HepG2 (cell line): ENCODE measurements at regions not wholly inside any gene's neighbourhood (a gene's known extent, or its start where the extent isn't known, plus 50 kb on each side); places are given as distances from the start of the nearest gene placed in this dataset.
A peak's percentile ranks its signal among the peaks of the same experiment; 100 is the strongest.

Experiments used
- ATF6 ChIP-seq: sonication (generic); formaldehyde crosslinking; conservative IDR thresholded peaks from 2 replicates; pipeline ENCODE4 v1.4.0; 2020; ENCODE audit warnings: missing genetic modification reagents
- CC2D1A ChIP-seq: sonication (generic); formaldehyde crosslinking; IDR thresholded peaks from 2 replicates; pipeline ENCODE4 v1.8.1; 2023; ENCODE audit warnings: mild to moderate bottlenecking, missing genetic modification reagents
- CSRNP1 ChIP-seq: sonication (generic); formaldehyde crosslinking; IDR thresholded peaks from 2 replicates; pipeline ENCODE4 v1.8.1; 2023; ENCODE audit warnings: mild to moderate bottlenecking, missing genetic modification reagents
- DPF2 ChIP-seq: sonication (generic); formaldehyde crosslinking; IDR thresholded peaks from 2 replicates; pipeline ENCODE4 v1.4.0; 2020; ENCODE audit warnings: mild to moderate bottlenecking, low read depth, missing genetic modification reagents, borderline replicate concordance
- FOXA3 ChIP-seq: IDR thresholded peaks from 2 replicates; pipeline ENCODE4 v1.6.1; 2016; ENCODE audit warnings: missing genetic modification reagents, missing compliant biosample characterization
- HHEX ChIP-seq: IDR thresholded peaks from 2 replicates; pipeline ENCODE4 v1.6.1; 2016; ENCODE audit warnings: control low read depth
- MED13 ChIP-seq: sonication (generic); formaldehyde crosslinking; IDR thresholded peaks from 2 replicates; pipeline ENCODE4 v1.5.0; 2020; ENCODE audit warnings: missing genetic modification reagents
- PREB ChIP-seq: sonication (generic); formaldehyde crosslinking; IDR thresholded peaks from 2 replicates; pipeline ENCODE4 v1.4.0; 2020; ENCODE audit warnings: missing genetic modification reagents
- RCOR2 ChIP-seq: IDR thresholded peaks from 2 replicates; pipeline ENCODE4 v1.6.1; 2016; ENCODE audit warnings: missing biosample characterization, missing genetic modification reagents
- SKI ChIP-seq: fragments of 450-650 bp; IDR thresholded peaks from one replicate; pipeline ENCODE4 v1.6.1; 2018; ENCODE audit warnings: mild to moderate bottlenecking; ENCODE audit not compliant: partially characterized antibody
- TBL1XR1 ChIP-seq: fragments of 150-350 bp; IDR thresholded peaks from 2 replicates; pipeline ENCODE4 v1.6.1; 2014; ENCODE audit warnings: borderline replicate concordance, low read length; ENCODE audit not compliant: partially characterized antibody
- TEAD3 ChIP-seq: optimal IDR thresholded peaks from 2 replicates; pipeline ENCODE3; 2016; ENCODE audit warnings: borderline replicate concordance
- TFE3 ChIP-seq: IDR thresholded peaks from 2 replicates; pipeline ENCODE4 v1.6.1; 2016
- THRA ChIP-seq: sonication (generic); formaldehyde crosslinking; IDR thresholded peaks from 2 replicates; pipeline ENCODE4 v1.4.0; 2020; ENCODE audit warnings: missing genetic modification reagents, borderline replicate concordance
- TP53 ChIP-seq: sonication (generic); formaldehyde crosslinking; conservative IDR thresholded peaks from 2 replicates; pipeline ENCODE4 v1.4.0; 2020; ENCODE audit warnings: missing genetic modification reagents
- ZC3H13 ChIP-seq: sonication (generic); formaldehyde crosslinking; IDR thresholded peaks from 2 replicates; pipeline ENCODE4 v1.8.1; 2023; ENCODE audit warnings: mild to moderate bottlenecking, missing genetic modification reagents, moderate library complexity
- ZKSCAN5 ChIP-seq: sonication (generic); formaldehyde crosslinking; IDR thresholded peaks from 2 replicates; pipeline ENCODE4 v1.5.1; 2020; ENCODE audit warnings: mild to moderate bottlenecking, missing genetic modification reagents
- ZNF124 ChIP-seq: sonication (generic); formaldehyde crosslinking; IDR thresholded peaks from 2 replicates; pipeline ENCODE4 v1.4.0; 2020; ENCODE audit warnings: missing genetic modification reagents
- ZNF275 ChIP-seq: sonication (generic); formaldehyde crosslinking; IDR thresholded peaks from 2 replicates; pipeline ENCODE4 v1.8.0; 2022; ENCODE audit warnings: missing genetic modification reagents, mild to moderate bottlenecking, inconsistent platforms, borderline replicate concordance
- ZNF335 ChIP-seq: sonication (generic); formaldehyde crosslinking; IDR thresholded peaks from 2 replicates; pipeline ENCODE4 v1.4.0; 2020; ENCODE audit warnings: missing genetic modification reagents
- ZNF816 ChIP-seq: sonication (generic); formaldehyde crosslinking; IDR thresholded peaks from 2 replicates; pipeline ENCODE4 v1.8.0; 2022; ENCODE audit warnings: missing genetic modification reagents, mild to moderate bottlenecking, borderline replicate concordance

GRCh38 chr3:110314512-110315114 lies 757.0 kb upstream of the NECTIN3 start (continued):
- no peak for TF ChIP-seq ZC3H13
- TF ChIP-seq ZKSCAN5 (CRISPR knock-in tag), result no peak
- no peak for TF ChIP-seq TFE3 (CRISPR knock-in tag)
- peak; percentile 38; the same call in 1 of the 2 replicates for TF ChIP-seq FOXA3
- peak; percentile 34 for TF ChIP-seq SKI
- TF ChIP-seq CSRNP1 (CRISPR knock-in tag), result no peak
- TF ChIP-seq ZNF816 (CRISPR knock-in tag), result no peak
- TF ChIP-seq MED13 (CRISPR knock-in tag), result no peak
- no peak; the same call in 1 of the 2 replicates for TF ChIP-seq HHEX (CRISPR knock-in tag)
- TF ChIP-seq PREB (CRISPR knock-in tag), result no peak
- TF ChIP-seq DPF2, result no peak
- TF ChIP-seq ATF6 (CRISPR knock-in tag), result no peak
- no peak for TF ChIP-seq ZNF124 (CRISPR knock-in tag)
- peak; percentile 36; the same call in 1 of the 2 replicates for TF ChIP-seq THRA
- TF ChIP-seq CC2D1A, result no peak
- no peak for TF ChIP-seq ZNF275 (CRISPR knock-in tag)
- TF ChIP-seq TEAD3 (CRISPR knock-in tag), result peak; percentile 33
- TF ChIP-seq RCOR2 (CRISPR knock-in tag), result no peak
- no peak for TF ChIP-seq ZNF335 (CRISPR knock-in tag)
- no peak for TF ChIP-seq TP53 (CRISPR knock-in tag)
- peak; percentile 85 for TF ChIP-seq TBL1XR1
